GM10266 (cell line): ENCODE measurements at regions not wholly inside any gene's neighbourhood (a gene's known extent, or its start where the extent isn't known, plus 50 kb on each side); places are given as distances from the start of the nearest gene placed in this dataset.

Experiments
- DNase-seq: peaks from one replicate; pipeline ENCODE4 v3.0.0; 2012; ENCODE audit errors: extremely low spot score
- CTCF ChIP-seq: IDR thresholded peaks from 2 replicates; pipeline ENCODE4 v1.5.1; 2012; ENCODE audit warnings: mild to moderate bottlenecking, low read depth; ENCODE audit not compliant: control insufficient read depth, insufficient read depth; ENCODE audit errors: missing control alignments

DNA sequence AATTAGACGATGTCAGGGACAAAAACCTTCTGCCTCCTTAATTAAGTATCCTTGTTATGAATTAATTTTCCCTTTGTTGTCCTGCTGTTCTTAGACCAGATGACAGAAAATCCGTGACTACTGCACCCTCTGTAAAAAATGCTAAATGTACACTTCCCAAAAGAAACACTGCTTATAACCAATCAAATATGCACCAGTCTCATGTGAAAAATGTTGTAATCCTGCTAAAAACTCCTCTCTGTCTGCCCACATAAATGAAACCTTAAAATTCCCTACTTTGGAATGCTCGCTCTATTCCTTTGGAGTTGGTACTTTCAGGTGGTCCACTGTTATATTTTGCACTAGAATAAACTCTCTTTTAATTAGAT lies 366.8 kb upstream of the CCDC179 start:
- no peak for TF ChIP-seq CTCF
- DNase-seq = no peak

GRCh38 chr11:23232652-23233051 lies 372.4 kb upstream of the CCDC179 start:
- no peak for TF ChIP-seq CTCF
- no peak for DNase-seq

GRCh38 chr11:23233075-23233474 lies 372.8 kb upstream of the CCDC179 start:
- no peak for DNase-seq
- TF ChIP-seq CTCF = no peak

- TF ChIP-seq CTCF = no peak
- no peak for DNase-seq
Observed at GRCh38 chr11:23236826-23237555, 376.7 kb upstream of the CCDC179 start.

DNA sequence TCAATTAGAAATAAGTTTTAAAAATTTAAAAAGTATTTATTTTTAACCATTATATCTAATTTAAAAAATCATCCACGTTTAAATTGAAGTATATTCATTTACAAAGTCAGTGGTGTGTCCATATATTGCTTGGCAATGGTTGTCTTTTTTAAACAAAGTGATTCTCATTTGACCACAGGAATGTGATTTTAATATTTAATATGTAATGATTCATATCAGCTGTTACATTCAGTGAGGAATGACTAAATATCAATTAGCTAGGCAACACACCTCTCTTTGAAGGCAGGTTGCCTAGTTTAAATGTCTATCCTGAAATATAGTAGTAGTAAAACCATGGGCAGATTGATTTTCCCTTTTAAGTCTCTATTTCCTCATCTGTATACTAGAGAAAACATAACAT lies 392.2 kb upstream of the CCDC179 start:
- DNase-seq = no peak
- TF ChIP-seq CTCF = no peak

GRCh38 chr11:23257088-23257487 lies 396.8 kb upstream of the CCDC179 start:
- no peak for TF ChIP-seq CTCF
- no peak for DNase-seq

GRCh38 chr11:23257556-23257955 lies 397.3 kb upstream of the CCDC179 start:
- TF ChIP-seq CTCF = no peak
- no peak for DNase-seq
